ENCODE measurements at regions not wholly inside any gene's neighbourhood (a gene's known extent, or its start where the extent isn't known, plus 50 kb on each side); places are given as distances from the start of the nearest gene placed in this dataset.

- DNase-seq (ENCODE audit: low read depth), result no peak
- no peak for TF ChIP-seq CTCF (conservative IDR thresholded peaks at IDR 0.05; ENCODE audit: low read length)
- H3K4me3 ChIP-seq (ENCODE audit: low read length), result no peak overlapping the region
Observed at GRCh38 chr13:40161351-40161810, 505.1 kb downstream of the FOXO1 start.

GRCh38 chr13:40161931-40162330, 504.5 kb downstream of the FOXO1 start:
- DNase-seq (ENCODE audit: low read depth), result no peak
- TF ChIP-seq CTCF (conservative IDR thresholded peaks at IDR 0.05; ENCODE audit: low read length), result no peak
- no peak overlapping the region for H3K4me3 ChIP-seq (ENCODE audit: low read length)

GRCh38 chr13:40163066-40164000, 503.1 kb downstream of the FOXO1 start:
- DNase-seq (ENCODE audit: low read depth), result no peak
- no peak overlapping the region for H3K4me3 ChIP-seq (ENCODE audit: low read length)
- TF ChIP-seq CTCF (conservative IDR thresholded peaks at IDR 0.05; ENCODE audit: low read length), result no peak

- no peak for DNase-seq (ENCODE audit: low read depth)
- H3K4me3 ChIP-seq (ENCODE audit: low read length), result no peak overlapping the region
Observed at GRCh38 chr13:40164133-40164532, 502.3 kb downstream of the FOXO1 start.

GRCh38 chr13:40165316-40165932, 501.0 kb downstream of the FOXO1 start:
- no peak for DNase-seq (ENCODE audit: low read depth)
- H3K4me3 ChIP-seq (ENCODE audit: low read length), result no peak overlapping the region
- no peak for TF ChIP-seq CTCF (conservative IDR thresholded peaks at IDR 0.05; ENCODE audit: low read length)

More at GRCh38 chr13:40164133-40164532, 502.3 kb downstream of the FOXO1 start:
- no peak for TF ChIP-seq CTCF (conservative IDR thresholded peaks at IDR 0.05; ENCODE audit: low read length)

- DNase-seq (ENCODE audit: low read depth), result no peak
- no peak for TF ChIP-seq CTCF (conservative IDR thresholded peaks at IDR 0.05; ENCODE audit: low read length)
- no peak overlapping the region for H3K4me3 ChIP-seq (ENCODE audit: low read length)
Observed at GRCh38 chr13:40167327-40167726, 499.1 kb downstream of the FOXO1 start.

All from AG10803 (cell line).